Right kidney (tissue), 1 donor: ENCODE measurements at regions not wholly inside any gene's neighbourhood (a gene's known extent, or its start where the extent isn't known, plus 50 kb on each side); places are given as distances from the start of the nearest gene placed in this dataset.
"Not testable (repeated sequence)": the region's sequence is repeated elsewhere in the genome, so short reads cannot be mapped to it uniquely, and the experiment has no call there.

Experiments
- DNase-seq: peaks from one replicate; pipeline ENCODE4 v3.0.0-alpha.2; 2016

DNA sequence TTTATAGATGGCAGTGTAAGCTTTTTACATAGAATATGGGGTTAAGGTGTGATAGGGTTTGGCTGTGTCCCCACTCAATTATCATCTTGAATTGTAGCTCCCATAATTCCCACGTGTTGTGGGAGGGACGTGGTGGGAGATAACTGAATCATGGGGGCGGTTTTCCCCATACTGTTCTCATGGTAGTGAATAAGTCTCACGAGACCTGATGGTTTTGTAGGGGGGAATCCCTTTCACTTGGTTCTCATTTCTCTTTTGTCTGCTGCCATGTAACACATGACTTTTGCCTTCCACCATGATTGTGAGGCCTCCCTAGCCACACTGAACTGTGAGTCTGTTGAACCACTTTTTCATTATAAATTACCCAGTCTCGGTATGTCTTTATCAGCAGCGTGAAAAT is 290.3 kb upstream of the B3GALT2 start:
- no peak for DNase-seq

DNA sequence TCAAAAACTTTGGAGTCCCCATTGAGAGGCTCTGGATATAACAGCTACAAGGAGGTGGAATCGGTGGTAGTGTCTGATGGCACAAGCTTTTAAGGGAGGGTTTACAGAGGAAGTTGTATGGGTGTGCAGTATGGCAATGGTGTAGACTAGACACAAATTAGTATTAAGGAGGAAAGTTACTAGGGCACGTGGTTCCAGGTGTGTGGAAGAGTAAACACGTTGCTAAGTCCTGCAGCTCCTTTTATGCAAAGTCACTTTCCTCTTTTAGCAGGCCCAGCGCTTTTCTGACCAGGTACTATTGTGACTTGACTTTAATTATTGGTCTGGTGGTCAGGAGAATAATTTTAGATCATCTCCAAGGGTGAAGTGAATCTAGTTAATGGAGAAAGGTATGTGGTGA is 287.5 kb upstream of the B3GALT2 start:
- no peak for DNase-seq

DNA sequence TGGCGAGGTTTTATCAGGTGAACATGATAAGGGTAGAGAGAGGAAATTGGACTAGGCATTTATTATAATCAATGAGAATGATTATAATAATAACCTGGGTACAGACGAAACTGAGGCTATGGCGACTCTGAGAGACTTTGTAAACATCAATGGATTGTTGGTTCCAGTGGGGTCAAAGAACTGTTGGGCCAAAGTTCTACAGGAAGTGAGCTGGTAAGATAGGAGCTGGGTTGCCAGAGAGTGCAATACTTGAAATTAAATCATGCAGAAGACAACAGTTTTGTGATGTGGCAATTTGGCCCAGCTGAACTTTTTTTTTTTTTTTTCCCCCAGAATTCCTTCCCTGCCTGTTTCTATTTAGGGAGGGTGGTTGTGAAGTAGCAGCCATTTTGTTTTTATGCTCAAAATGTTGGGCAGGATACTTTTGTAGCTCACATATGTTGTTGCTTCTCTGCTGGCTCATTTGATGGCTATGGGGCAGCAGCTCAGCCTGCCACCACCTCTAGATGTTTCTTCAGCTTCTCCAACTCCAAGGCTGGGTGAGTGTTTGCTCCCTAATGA is 286.5 kb upstream of the B3GALT2 start:
- DNase-seq = no peak

DNA sequence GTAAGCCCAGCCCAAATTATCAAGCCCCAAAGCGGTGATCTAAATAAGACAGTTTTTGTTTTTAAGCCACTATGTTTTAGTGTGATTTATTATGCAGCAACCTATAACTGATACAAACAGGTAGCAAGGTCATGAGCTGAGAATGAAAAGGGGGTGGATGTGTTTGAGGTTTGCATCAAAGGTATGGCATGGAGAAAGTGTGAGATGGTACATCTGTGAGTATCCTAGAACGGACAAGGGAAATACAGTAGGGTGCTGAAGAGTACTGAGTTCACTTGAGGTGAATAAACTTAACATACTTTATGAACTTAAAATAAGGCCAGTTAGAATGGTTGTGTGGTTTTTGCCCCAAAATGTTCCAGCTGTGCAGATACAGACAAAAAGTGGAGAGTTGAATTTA is 286.0 kb upstream of the B3GALT2 start:
- no peak for DNase-seq

DNA sequence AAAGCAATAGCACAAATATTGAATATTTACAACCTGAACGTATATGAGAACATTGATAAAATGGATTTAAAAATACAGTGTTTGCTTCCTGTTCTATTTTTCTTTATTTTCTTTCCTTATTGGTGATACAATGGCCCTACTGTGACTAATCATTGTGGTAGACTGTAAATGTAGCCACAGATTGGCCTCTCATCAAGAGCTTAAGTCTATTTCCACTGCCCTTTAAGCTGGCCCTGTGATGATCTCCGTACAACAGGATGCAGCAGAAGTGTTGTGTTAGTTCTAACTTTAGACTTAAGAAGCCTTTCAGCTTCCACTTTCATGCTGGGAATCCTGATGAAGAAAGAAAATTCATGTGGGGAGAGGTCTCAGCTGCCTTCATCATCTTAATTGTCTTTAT is 285.6 kb upstream of the B3GALT2 start:
- DNase-seq = no peak

DNA sequence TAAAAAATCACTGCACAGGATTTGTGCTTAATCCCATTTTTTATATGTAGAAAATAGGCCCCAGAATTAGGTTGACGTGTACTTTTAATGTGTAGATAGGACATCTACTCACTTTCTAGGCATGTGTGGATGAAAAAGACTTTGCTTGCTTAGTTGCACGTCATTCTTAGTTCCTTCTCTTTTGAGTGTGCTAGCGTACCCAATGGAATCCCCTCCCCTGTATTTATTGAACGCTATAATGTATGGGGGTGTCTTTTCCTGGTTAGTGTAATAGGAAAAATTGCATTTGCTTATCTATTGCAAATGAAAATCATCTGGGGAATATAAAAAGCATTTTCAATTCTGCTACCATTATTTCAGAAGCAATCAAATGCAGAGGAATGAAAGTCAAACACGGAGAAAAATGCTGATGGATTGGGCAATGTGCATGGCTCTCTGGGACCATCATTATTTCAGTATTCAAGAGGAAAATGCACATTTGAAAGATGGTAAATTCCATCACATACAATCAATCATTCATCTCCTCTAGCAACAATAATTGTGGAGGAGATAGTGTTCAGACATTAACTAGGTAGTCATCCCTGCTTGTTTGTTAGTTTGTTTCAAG is 277.0 kb upstream of the B3GALT2 start:
- no peak for DNase-seq

DNA sequence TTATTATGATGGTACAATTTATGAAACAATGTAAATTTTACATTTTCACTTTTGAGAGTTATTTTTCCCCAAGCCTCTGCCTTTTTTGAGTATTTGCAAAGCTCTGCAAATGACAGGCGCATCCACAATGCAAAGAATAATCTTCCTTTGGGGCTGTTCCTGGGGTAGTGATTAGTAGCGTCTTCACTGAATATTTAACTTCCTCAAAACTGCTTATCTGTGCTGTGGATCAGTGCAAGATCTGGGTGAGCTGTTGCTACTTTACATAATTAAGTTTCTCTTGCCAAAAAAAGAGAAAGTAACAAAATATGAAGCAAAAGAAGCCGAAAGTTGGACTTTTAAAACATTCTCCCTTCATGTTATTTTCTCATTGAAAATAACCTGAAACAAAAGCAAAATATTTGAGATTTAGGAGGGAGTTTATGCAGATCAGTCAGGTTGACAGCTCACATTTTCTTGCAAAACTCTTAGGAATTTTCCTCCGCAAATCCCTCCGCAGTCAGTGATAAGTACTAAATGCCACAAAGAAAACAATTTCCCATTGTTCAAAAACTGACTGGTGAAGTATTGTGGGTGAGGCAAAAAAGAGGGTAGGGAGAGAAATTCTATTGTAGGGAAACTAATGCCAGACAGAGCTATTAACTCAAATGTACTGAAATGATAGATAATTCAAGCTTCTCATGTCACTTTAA is 276.4 kb upstream of the B3GALT2 start:
- no peak for DNase-seq

DNA sequence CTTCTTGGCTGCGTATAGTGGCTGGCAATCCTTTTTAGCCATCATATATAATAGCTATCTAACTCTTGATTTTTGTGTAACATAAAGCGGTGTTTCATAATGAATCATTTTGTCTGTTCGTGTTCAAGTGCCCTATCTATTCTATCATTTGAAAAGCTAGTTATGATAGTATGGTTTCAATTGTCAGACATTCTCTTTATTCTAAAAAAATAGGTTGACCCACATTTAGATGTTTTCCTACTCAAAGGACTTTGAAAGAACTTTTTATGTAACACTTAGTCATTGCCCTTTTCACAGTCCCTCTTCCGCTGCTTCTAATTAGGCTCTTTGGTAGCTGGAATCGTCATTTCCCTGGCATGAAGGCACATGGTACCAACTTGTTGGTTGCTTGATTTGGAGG is 272.2 kb upstream of the B3GALT2 start:
- no peak for DNase-seq

DNA sequence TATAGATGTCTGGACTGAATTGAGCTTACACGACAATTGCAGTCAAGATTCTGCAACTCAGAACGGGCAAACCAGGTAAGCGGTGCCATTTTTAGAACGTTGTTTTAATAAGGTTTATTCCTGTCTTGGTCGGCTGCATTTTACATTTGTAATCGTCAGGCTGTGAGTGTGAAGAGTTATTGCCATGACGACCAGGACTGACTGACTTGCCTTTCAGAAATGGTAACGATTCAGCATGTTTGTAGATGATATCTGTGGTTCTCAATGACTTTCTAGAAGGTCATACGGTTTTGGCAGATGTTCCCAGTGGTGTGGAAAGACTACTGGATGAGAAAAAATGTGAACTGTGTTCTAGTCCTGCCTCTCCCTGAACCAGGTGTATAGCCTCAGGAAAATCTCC is 271.3 kb upstream of the B3GALT2 start:
- DNase-seq = no peak

DNA sequence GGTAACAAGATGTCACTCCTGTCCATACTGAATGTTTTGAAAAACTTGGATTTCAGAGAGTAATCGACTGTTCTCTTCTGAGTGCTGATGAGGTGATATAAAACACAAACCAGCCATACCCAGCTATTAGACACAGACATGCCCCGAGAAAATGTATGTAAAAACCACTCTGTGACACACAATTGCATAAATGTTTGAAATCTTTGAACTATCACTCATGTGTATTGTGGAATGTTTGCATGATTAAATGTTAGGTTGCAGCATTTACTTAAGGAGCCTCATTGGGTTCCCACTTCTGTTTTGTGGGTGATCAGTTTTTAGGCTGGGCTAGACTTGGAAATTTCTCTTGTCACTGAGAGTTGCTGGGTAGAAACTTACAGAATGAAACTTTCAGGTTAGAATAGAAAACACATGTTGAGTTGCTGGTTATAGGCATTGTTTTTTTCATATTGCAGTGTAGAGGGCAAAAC is 270.4 kb upstream of the B3GALT2 start:
- DNase-seq = no peak

DNA sequence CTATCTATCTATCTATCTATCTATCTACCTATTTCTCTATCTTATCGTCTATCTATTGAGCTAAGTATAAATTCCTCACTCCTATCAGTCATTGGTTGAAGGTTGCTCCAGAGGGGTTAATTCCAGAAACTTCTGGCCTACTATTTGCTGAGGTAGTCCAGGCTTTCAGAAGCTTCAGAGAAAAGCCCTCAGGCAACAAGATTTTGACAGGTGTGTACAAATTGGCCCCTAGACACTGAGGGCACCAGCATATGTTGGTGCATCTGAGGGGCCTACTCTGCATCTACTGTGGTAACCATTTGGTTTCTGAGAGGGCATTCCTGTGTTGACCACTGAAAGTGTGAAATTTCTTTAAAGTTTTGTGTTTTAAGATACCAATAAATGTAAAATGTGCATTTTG is 265.2 kb upstream of the B3GALT2 start:
- DNase-seq = no peak

DNA sequence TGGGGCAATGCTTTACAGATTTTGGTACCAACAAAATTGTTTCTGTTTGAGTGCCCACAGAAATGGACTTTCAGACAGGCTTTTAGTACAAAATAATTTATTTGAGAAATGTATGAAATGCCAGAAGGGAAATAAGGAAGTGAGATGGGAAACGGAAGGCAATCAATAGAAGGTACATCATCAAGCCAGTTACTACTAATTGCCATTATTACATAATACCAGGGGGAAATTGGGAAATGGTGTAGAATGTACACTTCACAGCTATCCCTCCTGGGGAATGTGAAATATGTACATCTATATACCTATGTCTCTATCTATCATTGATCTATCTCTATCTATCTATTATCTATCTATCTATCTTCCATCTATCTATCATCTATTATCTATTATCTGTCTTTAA is 264.6 kb upstream of the B3GALT2 start:
- DNase-seq = no peak

DNA sequence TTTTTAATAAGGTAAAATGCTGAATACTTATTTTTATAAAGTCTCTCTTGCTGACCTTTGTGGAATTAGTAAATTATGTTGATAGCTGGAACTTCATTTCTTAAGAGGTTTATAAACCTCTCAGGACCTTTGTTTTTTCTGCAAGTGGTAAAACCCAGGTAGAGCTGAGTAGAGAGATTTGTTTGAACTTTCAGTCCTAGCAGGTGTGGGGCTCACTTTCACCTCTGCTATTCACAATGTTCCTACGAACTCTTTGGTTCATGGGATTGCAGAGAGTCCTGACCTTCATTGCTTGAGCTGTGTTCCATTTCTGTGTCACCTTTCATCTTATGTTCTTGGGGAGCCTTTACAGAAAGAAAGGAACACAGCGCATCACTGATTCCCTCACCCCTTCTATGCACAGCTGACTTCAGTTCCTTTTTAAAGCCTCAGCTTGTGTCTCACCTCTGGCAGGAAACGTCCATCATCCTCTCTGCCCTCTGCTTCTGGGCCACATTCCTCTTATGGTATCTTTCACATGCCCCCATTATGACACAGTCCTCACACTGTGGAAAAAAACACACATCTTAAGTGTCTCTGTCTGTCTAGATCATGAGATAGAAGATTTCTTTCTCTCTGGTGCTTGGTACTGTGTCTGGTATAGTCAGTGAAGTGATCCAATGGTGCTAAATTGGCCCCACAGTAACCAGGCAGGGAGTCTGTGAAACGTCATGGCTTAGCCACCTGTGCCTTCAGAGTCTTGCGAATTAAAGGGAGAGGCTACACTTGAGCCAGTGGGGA is 262.5 kb upstream of the B3GALT2 start:
- no peak for DNase-seq

DNA sequence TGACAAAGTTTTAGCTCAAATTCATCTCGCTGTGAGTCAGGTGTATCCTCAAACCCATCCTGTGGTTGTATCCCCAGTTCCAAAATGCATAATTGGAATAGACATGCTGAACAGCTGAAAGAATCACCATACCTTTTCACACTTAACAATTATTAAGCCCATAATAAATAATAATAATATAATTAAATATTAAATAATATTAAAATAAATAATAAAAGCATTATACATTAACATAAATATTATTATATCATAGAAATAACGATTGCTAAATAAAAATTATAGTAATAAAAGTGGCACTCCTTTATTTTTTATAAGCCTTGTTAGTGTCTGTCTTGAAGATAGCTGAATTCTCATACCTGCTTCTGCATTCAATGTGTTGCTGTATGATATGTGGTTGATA is 257.5 kb upstream of the B3GALT2 start:
- DNase-seq = no peak

DNA sequence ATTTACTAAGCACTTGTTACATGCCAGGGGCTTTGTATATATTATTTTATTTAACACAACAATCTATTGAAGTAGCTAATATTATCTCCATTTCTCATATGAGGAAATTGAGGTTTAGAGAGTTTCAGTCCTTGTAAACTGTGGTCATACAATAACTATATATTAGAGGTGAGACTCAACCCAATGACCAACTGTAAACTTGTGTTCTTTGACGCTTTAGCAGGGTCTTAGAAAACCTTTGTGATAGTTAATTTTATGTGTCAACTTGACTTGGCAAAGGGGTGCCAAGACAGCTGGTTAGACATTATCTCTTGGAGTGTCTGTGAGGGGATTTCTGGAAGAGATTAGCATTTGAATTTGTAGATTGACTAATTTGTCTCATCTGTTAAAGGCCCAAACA is 252.4 kb upstream of the B3GALT2 start:
- no peak for DNase-seq

DNA sequence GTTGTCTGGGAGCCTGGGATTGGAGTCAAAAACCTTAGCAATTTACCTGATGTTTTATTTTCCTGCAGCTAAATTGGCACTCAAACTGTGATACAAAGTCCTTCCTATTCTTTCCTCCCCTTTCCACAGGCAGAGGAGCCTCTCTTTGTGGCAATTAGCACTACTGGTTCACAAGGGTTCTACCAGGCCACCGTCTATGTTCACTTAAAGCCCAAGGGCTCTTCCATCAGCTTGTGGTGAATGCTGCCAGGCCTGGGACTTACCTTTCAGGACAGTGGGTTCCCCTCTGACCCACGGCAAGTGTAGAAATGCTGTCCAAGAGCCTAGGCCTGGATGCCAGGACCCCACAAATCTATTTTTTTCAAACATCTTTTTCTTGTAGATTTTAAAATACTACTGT is 251.9 kb upstream of the B3GALT2 start:
- no peak for DNase-seq

DNA sequence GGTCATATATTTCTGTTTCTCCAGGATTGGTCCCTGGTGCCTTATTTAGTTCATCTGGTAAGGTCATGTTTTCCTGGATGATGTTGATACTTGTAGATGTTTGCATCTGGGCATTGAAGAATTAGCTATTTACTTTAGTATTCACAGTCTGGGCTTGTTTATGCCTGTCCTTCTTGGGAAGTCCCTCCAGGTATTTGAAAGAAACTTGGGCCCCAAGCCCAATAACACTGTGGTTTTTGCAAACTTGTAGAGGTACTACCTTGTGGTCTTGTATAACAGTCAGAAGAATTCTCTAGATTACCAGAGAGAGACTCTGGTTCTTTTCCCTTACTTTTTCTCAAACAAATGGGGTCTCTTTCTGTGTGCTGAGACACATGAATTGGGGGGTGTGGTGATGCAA is 251.4 kb upstream of the B3GALT2 start:
- DNase-seq = no peak

DNA sequence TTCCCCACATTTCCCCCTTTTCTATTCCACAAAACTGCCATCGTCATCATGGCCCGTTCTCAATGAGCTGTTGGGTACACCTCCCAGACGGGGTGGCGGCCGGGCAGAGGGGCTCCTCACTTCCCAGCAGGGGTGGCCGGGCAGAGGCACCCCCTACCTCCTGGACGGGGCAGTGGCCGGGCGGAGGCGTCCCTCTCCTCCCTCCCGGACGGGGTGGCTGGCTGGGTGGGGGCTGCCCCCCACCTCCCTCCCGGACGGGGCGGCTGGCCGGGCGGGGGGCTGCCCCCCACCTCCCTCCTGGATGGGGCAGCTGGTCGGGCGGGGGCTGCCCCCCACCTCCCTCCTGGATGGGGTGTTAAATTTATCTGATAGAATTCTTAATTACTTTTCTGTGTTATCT is 250.9 kb upstream of the B3GALT2 start:
- not testable (repeated sequence) for DNase-seq

DNA sequence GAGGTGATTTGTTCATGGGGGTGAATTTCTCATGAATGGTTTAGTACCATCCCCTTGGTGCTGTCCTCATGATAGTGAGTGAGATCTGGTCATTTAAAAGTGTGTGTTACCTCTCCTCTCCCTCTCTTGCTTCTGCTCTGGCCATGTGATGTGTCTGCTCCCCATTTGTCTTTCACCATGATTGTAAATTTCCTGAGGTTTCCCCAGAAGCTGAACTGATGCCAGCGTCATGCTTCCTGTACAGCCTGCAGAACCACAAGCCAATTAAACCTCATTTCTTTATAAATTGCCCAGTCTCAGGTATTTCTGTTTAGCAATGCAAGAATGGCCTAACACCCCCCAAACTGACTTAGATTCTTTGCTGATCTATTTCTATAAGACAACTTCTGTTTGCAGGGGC is 249.4 kb upstream of the B3GALT2 start:
- no peak for DNase-seq

DNA sequence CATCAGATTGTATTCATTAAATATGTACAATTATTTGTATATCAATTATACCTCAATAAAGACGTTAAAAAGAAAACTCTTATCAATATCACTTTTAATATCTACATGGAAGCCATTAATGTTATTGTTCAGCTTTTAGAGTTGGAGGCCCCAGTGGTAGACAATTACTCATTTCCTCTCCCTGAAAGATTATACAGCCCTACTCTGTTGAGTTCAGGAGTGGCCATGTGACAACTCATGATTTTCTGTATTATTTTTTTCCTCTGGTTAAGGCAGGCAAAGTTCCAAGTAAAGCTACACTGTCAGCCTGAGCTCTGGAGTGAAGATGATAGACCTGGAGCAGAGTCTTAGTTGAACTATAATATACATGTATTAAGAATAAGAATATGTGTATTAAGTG is 247.9 kb upstream of the B3GALT2 start:
- no peak for DNase-seq

DNA sequence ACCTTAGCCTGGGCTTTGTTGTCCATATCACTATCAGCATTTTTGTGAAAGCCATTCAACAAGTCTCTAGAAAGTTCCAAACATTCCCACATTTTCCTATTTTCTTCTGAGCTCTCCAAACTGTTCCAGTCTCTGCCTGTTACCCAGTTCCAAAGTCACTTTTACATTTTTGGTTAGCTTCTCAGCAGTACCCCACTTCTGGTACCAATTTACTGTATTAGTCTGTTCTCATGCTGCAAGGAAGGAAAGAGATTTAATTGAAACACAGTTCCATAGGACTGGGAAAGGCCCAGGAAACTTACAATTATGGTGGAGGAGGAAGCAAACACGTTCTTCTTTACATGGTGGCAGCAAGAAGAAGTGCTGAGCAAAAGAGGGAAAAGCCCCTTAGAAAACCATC is 247.2 kb upstream of the B3GALT2 start:
- no peak for DNase-seq

DNA sequence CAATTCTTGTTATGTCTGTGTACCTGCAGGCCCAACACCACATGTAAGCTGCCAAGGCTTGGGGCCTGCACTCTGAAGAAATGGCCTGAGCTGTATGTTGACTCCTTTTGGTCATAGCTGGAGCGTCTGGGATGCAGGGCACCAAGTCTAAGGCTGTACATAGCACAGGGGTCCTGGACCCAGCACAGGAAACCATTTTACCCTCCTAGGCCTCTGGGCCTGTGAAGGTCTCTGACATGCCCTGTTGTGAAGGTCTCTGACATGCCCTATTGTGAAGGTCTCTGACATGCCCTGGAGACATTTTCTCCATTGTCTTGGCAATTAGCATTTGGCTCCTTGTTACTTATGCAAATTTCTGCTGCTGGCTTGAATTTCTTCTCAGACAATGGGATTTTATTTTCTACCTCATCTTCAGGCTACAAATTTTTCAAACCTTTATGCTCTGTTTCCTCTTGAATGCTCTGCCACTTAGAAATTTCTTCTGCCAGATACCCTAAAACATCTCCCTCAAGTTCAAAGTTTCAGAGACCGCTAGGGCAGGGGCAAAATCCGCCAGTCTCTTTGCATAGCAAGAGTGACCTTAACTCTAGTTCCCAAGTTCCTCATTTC is 246.7 kb upstream of the B3GALT2 start:
- no peak for DNase-seq
